GM23338 (cell line): ENCODE measurements at regions not wholly inside any gene's neighbourhood (a gene's known extent, or its start where the extent isn't known, plus 50 kb on each side); places are given as distances from the start of the nearest gene placed in this dataset.
"Not testable (repeated sequence)": the region's sequence is repeated elsewhere in the genome, so short reads cannot be mapped to it uniquely, and the experiment has no call there.

Experiments used
- CTCF ChIP-seq, 2 experiments: fragments of 200-600 bp in 1 of 2; sonication (generic) in 1 of 2; conservative IDR thresholded peaks; 2 replicates each; pipeline versions ENCODE4 v1.5.1 to v1.6.1; 2016 to 2017; ENCODE audit warnings: antibody characterized with exemption in 2 of 2, low read depth in 2 of 2, mild to moderate bottlenecking in 2 of 2, moderate library complexity in 1 of 2
- JUNB ChIP-seq: IDR thresholded peaks from one replicate; pipeline ENCODE4 v1.6.1; 2016; ENCODE audit warnings: antibody characterized with exemption; ENCODE audit not compliant: unreplicated experiment
- POLR2AphosphoS5 ChIP-seq: IDR thresholded peaks from 2 replicates; pipeline ENCODE4 v1.6.1; 2016; ENCODE audit warnings: antibody characterized with exemption, low read depth
- ZNF114 ChIP-seq: fragments of 250-450 bp; sonication (Bioruptor Pico); IDR thresholded peaks from 2 replicates; pipeline ENCODE4 v1.5.0; 2020; ENCODE audit warnings: mild to moderate bottlenecking, moderate library complexity

- TF ChIP-seq ZNF114; CTCF (conservative IDR thresholded peaks at IDR 0.05; ENCODE audit: low read depth in 2 of 2); POLR2AphosphoS5; JUNB: not testable (repeated sequence)
Measured at GRCh38 chr7:9620899-9621298, 1187.5 kb downstream of the NXPH1 start.
